Brain microvascular endothelial cell (primary cell): ENCODE measurements at regions not wholly inside any gene's neighbourhood (a gene's known extent, or its start where the extent isn't known, plus 50 kb on each side); places are given as distances from the start of the nearest gene placed in this dataset.

Source experiments
- DNase-seq: peaks from one replicate; pipeline ENCODE4 v3.0.0-alpha.2; 2020
- H3K27ac ChIP-seq: fragments of 250-450 bp; sonication (Bioruptor Pico); 2 replicates; pipeline ENCODE4 v1.5.1; 2020; ENCODE audit warnings: mild to moderate bottlenecking, moderate library complexity
- H3K27me3 ChIP-seq: fragments of 250-450 bp; sonication (Bioruptor Pico); replicated peaks from 2 replicates; pipeline ENCODE4 v1.5.1; 2020; ENCODE audit warnings: mild to moderate bottlenecking
- H3K36me3 ChIP-seq: fragments of 250-450 bp; sonication (Bioruptor Pico); replicated peaks from 2 replicates; pipeline ENCODE4 v1.5.1; 2020; ENCODE audit warnings: mild to moderate bottlenecking
- H3K4me3 ChIP-seq: 2 replicates; pipeline ENCODE4 v1.5.1; 2011; ENCODE audit warnings: low read depth, mild to moderate bottlenecking, control low read depth, low read length, moderate library complexity
- in situ Hi-C: cut with HindIII; loops from 2 replicates; pipeline ENCODE4 v1.10.0; 2017; ENCODE audit warnings: low sequenced_read_pairs, low pct_ligation_motif_present
- TF ChIP-seq, protein P1 (sequence below): IDR thresholded peaks from 2 replicates; pipeline ENCODE4 v1.5.1; 2011; ENCODE audit warnings: low read depth, mild to moderate bottlenecking, moderate library complexity, low read length, control low read depth, inconsistent platforms; ENCODE audit errors: missing control alignments

DNA sequence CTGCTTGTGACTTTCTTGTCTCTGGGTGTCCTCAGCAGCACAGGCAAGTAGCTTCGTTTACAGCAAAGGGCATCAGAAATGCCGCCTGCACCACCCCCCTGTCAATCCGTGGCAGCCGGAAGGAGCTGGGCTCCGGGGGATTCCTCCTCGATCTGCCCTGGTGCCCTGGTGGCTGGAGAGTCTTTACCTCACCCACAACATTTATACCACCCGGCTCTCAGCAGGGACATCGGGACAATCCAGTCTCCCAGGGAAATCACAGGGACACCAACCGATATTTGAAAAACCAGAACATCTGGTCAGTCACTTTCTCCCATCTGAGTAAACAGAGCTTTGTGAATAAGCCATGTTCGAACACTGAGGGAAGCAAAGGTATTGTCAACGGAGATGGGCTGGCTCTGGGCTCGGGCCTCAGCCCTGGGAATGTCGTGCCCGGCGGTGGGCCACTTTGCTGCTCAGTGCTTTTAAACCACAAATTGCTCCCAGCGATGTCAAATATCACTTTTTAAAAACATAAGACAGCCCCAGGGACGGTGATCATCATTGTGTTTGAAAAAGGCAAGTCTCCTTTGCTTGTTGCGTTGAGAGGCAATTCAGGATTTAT lies 210.0 kb upstream of the SALL3 start:
- Histone ChIP-seq H3K4me3 (no peak overlapping the region), H3K27me3 (no peaks in the 10 kb centered on the region), H3K27ac (no peak overlapping the region), H3K36me3 (no peaks in the 10 kb centered on the region)
- in situ Hi-C loops = no loop called here
- DNase-seq = no peak
- TF ChIP-seq, protein P1, sequence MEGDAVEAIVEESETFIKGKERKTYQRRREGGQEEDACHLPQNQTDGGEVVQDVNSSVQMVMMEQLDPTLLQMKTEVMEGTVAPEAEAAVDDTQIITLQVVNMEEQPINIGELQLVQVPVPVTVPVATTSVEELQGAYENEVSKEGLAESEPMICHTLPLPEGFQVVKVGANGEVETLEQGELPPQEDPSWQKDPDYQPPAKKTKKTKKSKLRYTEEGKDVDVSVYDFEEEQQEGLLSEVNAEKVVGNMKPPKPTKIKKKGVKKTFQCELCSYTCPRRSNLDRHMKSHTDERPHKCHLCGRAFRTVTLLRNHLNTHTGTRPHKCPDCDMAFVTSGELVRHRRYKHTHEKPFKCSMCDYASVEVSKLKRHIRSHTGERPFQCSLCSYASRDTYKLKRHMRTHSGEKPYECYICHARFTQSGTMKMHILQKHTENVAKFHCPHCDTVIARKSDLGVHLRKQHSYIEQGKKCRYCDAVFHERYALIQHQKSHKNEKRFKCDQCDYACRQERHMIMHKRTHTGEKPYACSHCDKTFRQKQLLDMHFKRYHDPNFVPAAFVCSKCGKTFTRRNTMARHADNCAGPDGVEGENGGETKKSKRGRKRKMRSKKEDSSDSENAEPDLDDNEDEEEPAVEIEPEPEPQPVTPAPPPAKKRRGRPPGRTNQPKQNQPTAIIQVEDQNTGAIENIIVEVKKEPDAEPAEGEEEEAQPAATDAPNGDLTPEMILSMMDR = no peak

DNA sequence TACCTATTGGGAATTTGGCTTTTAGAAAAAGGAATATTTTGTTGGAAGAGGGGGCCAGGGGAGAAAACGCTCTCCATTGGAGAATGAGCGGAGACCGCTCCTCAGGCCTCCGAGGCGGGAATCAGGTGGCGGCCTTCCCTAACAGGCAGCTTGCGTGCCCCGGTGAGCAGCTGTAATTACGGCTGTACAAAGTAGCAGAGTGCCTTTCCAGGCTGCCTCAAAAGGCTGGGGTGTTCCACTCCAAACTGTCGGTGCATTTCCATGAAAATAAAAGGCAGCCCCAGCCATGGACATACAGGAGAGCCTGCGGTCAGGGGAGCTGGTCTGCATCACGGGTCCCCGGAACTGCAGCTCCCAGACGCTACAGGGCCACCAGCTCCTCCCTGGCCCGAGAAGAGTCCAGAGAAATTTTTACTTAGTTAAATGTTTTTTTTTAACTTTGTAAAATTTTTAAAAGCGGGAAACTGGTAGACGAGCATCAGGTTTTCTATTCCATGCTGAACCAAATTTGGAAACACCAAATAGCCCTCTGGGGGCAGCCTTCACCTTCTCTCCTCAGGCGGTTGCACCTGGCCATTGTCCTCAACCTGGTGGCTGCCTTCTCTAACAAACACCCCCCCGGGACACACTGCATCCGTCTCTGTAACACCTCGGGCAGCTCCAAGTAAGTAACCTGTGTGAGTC lies 209.3 kb upstream of the SALL3 start:
- Histone ChIP-seq H3K27ac (no peak overlapping the region), H3K36me3 (no peaks in the 10 kb centered on the region), H3K4me3 (no peak overlapping the region), H3K27me3 (no peaks in the 10 kb centered on the region)
- in situ Hi-C loops = no loop called here
- no peak for DNase-seq
- TF ChIP-seq, protein P1 = no peak

DNA sequence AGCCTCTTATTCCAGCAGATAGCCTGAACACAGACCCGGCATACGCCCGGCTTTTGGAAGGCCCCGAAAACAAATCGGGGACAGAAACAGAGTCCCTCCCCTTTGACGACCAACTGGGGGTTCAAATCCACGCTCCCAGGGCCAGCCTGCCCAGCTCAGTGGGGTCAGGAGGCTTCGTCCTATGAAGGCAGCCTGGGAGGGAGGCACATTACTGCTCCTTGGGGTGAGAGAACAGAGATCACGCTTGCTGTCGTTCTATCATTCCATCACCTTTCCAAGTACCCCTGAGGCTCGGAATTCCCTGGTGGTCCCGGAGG lies 208.8 kb upstream of the SALL3 start:
- H3K27me3 ChIP-seq = no peaks in the 10 kb centered on the region
- H3K4me3 ChIP-seq = no peak overlapping the region
- TF ChIP-seq, protein P1 = no peak
- H3K27ac ChIP-seq = no peak overlapping the region
- DNase-seq = no peak
- in situ Hi-C loops = no loop called here
- no peaks in the 10 kb centered on the region for H3K36me3 ChIP-seq

DNA sequence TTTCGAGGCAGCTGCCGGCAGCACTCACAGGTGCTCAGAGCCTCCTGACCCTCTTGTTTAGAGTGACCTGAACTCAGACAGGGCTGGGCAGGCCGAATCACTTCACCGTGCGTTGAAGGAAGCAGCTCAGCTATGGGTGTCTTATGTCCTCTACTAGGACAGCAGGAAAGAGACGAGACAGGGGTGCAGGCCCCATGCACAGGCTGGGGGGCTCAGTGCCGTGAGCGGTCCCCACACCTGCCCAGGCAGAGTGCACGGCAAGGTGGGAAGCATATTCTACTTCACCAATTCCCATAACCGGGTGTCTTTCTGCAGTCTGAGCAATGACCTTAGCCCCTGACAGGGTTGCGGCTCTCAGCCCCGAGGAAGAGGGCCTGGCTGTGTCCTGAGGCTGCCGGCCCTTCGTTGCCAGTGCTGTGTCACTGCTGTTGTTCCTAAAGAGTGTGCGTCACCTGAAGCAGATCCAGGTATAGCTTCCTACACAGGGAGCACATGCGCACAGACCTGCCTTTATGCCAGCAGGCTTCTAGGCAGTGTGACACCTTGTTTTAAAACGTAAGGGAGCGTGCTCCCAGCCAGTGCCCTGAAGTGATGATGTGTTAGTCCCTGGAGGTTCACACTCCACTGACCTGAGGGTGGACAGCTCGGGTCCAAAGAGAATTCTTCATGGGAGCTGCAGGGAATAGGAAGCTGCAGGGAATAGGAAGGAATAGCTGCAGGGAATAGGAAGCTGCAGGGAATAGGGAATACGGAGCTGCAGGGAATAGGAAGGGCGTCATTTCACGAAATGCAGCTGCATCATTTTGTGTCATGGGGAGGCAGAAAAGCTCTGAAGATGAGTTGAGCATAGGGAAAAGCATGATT lies 207.9 kb upstream of the SALL3 start:
- Histone ChIP-seq H3K36me3 (no peaks in the 10 kb centered on the region), H3K27ac (no peak overlapping the region), H3K4me3 (no peak overlapping the region), H3K27me3 (no peaks in the 10 kb centered on the region)
- DNase-seq = no peak
- in situ Hi-C loops = no loop called here
- TF ChIP-seq, protein P1 = no peak

DNA sequence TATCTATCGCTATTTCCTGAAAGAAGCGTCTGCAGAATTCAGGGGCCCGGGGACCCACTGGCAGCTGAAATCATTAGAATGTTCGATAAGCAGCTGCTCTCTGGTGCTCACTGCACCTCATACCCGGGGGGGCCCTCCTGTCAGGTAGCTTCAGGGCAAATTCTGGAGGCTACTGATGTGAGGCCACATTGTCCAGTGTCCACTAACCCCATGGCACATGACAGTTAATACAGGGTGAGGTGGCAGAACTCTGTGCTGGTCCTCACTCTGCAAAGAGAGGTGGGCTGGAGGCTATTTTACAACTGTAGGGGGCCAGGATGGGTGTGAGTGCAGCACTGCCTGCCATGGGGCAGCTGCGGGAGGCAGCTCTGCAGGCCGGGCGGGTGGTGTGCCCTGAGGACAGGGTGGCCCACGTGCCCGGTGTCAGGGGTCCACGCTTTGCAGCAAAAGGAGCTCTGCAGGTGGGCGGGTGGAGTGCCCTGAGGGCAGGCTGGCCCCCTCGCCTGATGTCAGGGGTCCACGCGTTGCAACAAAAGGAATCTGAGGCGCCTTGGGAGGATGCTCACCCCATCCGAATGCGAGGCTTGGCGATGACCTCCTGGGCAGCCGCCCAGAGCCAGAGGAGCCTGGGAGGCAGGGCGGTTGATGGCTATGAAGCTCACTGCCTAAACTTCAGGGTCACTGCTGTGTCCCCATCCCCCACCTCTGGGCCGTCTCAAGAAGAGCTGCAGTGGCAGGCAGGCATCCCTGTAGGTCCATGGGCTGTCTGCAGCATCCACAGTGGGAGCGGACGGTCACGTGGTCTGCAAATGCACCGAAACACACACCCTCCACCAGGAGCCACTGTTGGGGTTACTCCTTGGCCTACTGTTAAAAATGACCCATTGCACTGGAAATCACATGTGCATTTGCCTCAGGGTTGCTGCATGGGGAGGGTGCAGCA lies 207.0 kb upstream of the SALL3 start:
- Histone ChIP-seq H3K27ac (no peak overlapping the region), H3K36me3 (no peaks in the 10 kb centered on the region), H3K4me3 (no peak overlapping the region), H3K27me3 (no peaks in the 10 kb centered on the region)
- in situ Hi-C loops = no loop called here
- no peak for DNase-seq
- TF ChIP-seq, protein P1 = no peak
